IPS DF 19.7 (cell line): ENCODE measurements at regions not wholly inside any gene's neighbourhood (a gene's known extent, or its start where the extent isn't known, plus 50 kb on each side); places are given as distances from the start of the nearest gene placed in this dataset.
"Not testable (repeated sequence)": the region's sequence is repeated elsewhere in the genome, so short reads cannot be mapped to it uniquely, and the experiment has no call there.

Experiments used
- DNase-seq: peaks from one replicate; pipeline ENCODE4 v3.0.0-alpha.2; 2013; ENCODE audit warnings: low read depth, low spot score

DNA sequence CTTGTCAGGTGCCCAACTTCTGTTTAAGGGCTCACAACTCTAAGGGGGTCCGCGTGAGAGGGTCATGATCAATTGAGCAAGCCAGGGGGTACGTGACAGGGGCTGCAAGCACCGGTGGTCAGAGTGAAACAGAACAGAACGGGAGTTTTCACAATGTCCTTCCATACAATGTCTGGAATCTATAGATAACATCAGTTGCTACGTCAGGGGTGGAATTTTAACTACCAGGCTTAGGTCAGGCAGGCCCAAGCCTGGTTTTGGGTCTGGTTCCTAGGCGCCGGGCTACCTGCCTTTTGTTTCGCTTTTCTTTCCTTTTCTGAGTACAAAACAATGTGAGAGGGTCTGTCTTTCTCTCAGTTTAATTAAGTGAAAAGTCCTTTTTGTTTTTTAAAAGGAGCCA, 666.5 kb upstream of the MBL2 start:
- not testable (repeated sequence) for DNase-seq

DNA sequence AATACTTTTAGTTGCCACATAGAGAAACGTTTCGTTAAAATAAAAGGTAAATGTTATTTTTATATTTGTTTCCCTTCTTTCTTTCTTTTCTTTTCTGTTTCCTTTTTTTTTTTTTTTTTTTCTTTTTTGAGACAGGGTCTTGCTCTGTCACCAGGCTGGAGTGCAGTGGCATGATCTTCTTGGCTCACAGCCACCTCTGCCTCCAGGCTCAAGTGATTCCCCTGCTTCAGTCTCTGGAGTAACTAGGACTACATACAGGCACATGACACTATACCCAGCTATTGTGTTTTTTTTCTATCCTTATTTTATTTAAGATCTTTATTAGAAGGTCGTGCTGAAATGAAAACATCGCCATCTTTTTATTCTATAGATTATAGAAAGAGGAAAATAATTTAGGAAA, 661.8 kb upstream of the MBL2 start:
- DNase-seq: no peak

DNA sequence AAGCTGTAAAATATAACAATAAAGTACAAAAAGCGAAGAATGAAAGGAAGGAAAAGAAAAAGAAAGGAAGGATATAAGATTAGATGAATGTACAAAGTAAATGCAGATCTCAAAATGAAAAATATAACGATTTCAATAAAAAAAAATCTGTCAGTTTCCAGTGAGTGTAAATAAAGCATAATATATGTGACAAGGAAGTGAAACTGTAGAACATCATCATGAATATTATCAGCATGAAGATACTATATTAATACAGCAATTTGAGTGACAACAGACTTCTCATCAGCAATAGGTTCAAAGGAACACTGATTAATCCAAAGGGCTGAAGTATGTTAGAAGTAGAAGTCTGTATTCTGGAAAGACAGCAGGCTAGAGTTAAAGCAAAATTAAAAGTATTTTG, 659.5 kb upstream of the MBL2 start:
- no peak for DNase-seq

DNA sequence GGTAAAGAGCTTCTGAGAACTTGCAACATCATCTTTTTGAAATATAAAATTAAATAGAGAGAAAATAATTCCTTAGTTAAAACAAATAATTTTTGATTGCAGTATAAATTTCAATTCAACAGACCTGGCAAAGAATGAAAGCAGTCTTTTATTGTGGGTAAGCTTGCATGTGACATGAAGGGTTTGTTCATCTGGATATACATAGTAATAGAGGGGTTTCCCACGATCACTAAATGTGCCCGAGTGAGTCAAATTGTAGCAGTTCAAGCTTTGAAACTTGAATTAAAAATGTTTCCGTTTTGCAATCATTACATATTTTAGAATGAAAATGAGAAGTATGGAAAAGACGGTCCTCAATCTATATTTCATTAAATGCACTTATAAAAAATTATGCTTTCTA, 658.4 kb upstream of the MBL2 start:
- DNase-seq: no peak

DNA sequence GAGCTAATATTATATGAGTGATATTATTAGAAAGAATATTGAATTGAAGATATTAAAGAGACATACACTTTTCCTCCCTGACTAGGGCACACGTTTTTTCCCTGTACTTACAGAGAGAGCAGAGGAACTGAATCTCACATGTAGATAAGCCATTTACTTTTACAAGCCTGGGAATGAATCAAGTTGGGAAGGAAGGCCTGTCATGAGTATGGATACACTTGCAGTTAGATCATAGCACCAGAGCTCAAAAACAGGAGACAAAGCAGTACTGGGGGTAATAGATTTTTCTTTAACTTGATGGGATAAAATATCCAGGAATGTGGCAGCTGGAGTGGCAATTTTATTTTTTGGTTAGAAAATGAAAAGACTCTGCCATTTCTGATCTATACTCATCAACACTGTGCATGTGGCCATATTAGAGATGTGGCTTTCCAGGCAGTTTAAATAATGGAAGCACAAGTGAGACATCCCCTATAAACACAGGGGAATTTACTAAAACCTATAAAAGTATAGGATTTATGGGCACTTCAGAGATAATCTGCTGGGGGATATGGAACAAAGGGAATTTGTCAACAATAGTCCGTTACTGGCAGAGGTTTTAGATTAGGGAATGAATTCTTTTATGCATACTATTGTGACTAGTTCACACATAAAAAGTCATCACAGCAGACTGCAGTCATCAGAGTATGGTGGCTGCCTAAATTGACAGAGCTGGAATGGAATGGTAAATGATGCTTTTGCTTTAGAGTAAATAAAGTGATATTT, 657.7 kb upstream of the MBL2 start:
- no peak for DNase-seq

DNA sequence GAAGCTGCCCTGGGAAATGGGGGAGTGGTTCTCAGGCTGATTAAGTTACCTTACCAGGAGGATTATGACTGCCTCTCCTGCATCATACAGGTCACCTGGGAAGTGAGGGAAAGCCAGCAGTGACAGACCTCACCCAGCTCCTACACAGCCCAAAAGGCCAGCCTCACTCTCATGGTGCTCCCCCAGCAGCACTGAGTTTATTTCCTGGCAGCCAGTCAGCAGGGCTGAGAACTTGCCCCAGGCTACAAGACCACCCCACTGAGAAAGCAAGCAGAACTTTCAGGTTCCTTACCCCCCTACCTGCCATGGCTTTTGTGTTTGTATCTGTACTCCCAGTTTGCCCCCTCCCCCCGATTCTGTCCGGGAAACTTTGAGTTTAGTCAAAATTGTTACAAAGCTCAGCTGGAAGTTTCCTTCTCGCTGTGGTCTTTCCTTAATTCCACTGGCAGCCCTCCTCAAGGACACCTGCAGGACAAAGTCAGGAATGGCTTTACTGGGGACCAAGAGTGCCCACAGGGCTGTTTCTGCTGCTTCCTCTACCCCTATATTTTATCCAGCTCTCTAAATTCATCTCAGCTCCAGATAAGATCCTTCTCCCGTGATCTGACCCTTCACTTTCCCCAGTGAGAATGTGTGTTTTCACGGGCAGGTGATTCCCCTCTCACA, 649.8 kb upstream of the MBL2 start:
- DNase-seq: no peak

DNA sequence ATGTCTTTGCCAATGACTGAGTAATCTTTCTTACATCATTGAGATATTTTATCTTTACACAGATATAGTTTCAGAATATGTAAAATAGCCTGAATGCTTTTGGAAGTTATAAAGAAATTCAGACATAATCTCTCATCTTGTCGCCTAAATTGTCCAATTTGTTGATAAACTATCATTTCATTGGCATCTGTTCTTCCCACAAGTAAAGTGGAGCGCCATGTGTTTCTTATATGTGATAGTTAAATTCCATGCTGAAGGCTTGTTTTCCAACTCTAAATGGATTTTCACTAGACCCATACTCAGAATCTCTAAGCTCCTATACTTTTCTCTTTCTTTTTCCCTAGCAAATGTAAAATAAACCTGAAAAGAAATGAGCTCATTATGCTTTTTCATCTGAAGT, 640.1 kb upstream of the MBL2 start:
- DNase-seq: no peak

DNA sequence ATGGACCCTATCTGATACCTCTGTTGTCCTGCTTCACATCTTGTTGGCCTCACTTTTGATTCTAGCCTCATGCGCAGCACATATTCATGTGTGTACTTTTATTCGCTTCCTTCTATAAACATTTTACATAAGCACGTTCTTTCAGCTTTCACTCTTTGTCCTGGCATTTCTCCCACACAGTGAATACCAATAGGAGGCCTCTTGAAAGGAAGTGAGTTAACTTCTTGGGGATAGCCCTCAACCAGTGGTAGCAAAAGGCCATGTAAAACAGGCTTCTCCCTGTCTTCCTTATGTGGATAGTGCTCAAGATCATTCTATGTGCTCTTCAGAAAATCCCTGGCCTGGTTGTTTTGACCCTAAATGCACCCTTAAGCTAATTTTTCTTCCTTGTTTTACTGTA, 633.9 kb upstream of the MBL2 start:
- DNase-seq: no peak

DNA sequence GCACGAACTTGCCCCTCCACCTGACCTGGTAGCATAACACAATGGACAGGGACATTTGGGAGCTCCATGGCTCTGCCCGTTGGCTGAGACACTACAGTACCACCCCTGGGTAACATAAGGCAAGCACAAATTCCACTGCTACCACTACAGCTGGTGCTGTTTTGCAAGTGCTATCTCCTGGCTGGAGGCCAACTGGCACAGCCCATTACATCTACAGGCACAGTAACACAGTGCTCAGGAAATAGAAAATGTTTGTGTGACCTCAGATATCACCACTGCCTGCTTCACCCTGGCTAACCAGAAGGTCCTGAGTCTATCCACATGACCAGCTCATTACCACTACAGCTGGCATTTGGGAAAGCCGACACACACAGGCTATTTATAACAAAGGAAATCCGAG, 631.1 kb upstream of the MBL2 start:
- DNase-seq: no peak

DNA sequence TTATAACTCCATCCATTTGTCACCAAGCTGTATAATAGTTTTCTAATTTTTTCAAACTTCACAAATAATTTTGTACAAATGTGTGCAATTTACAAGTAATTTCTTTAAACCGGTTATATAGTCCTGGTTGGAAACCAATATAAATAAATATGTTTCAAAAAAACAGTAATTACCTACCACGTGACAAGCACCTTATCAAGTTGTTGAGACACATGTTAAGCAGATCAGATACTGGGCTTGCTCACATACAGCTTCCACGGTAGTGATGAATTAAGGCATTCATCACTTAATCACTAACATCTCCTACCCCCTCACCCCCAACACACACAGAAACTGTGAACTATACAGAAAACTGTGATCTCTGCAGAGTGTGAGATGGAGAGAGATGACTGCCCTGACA, 630.0 kb upstream of the MBL2 start:
- no peak for DNase-seq

DNA sequence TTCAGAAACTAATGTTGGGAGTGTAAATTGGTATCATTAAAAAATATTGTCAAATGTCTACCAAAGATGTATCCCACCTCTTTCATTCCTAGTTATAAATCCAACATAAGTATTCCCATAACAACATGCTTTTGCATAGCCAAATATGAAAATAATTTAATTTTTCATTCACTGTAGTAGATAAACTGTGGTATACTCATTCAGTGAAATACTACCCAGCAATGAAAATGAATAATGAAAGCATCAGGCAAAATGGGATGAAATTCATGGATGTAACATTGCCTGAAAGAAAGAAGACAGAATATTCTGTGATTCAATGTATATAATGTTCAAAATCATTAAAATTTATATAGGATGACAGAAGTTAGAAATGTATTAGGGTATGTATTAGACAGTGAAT, 629.0 kb upstream of the MBL2 start:
- DNase-seq: no peak

DNA sequence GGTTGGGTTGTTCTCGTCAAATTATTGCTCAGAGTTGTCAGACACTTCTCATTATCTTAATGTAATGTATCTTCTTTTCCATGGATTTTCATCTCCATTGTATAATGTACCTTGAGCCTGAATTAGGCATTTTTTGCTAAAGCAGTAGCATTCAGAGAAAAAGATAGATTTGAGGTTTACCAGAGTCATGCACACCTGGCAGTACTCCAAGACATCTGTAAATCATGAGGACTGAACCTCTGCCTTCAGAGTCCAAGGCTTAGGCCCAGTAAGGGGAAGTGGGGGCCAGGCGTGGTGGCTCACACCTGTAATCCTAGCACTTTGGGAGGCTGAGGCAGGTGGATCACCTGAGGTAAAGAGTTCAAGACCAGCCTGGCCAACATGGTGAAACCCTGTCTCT, 624.3 kb upstream of the MBL2 start:
- no peak for DNase-seq

DNA sequence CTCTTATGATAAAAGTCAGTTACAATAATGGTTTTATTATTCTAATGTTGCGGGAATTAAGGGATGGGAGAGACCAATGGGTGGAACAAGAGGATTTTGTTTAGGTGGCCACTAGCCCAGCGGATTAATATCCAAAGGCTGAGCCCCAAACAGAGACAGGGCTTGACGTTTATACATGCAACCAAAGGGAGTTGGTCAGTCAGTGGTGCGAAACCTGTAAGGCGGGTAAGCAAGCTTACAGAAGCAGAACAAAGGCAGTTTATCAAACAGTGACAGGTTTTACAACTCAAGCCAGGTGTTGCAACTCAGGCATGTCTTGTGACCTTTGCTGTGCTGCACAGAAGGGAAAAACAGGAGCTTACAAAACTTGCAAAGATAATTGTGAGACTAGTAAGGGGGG, 622.9 kb upstream of the MBL2 start:
- DNase-seq: no peak

DNA sequence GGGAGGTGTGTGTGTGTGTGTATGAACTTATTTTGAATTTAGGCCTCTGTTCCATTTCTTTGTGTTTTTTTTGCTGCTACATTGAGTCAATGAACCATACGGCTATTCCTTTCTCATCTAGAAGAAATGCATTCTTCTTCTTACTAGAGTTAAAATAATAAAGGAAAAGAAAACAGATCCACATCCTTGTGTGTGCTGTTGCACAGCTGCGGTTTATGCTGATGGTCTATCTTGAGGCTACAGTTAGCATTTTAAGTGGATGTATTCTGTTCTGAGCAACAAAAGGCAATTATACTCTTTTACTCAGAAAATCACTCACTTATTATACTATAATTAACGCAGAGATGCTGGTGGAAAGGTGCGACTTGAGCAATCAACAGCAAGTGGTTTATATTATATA, 615.0 kb upstream of the MBL2 start:
- DNase-seq: no peak

DNA sequence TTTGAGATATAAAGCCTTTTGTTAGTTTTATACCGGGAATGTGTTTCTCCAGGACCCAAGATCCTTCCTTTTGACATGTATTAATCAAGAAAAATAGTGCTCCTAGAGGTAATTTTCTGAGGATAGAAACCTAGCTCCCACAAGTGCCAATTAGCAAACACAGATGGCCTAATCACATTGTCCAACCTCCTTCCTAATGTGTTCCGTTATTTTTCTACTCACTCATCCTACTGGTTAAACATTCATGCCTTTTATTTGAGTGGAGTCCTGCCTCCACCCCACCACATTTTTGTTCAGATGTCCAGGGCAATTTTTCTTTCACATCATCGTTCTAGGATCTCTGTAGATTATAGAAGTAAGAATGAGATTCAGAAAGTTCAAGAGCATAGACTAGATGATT, 610.0 kb upstream of the MBL2 start:
- DNase-seq: no peak

DNA sequence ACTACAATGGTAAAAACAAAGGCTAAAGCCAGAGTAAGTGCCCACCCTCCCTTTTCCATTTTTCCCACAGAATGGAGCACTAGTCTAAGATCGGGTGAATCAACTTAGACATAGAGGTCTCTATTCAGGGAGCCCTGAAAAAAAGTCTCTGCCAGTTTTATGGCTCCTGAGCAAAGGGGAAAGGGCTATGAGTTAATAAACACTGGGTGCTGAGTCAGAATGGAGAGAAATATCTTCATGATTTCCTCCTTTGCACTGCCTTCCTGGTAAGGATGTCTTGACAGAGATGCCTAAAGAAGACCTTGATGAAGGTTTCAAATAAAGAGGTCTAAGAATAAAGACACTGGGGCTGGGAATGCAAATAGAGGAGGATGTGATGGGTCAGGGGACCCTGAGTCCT, 607.4 kb upstream of the MBL2 start:
- no peak for DNase-seq

DNA sequence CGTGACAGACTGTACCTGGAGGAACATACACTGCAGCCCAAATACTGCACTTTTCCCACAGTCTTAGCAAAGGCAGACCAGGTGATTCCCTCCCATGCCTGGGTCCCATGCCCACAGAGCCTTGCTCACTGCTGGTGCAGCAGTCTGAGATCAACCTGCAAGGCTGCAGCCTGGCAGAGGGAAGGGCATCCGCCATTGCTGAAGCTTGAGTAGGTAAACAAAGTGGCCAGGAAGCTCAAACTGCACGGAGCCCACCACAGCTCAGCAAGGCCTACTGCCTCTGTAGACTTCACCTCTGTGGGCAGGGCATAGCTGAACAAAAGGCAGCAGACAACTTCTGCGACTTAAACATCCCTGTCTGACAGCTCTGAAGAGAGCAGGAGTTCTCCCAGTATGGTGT, 597.8 kb upstream of the MBL2 start:
- no peak for DNase-seq

DNA sequence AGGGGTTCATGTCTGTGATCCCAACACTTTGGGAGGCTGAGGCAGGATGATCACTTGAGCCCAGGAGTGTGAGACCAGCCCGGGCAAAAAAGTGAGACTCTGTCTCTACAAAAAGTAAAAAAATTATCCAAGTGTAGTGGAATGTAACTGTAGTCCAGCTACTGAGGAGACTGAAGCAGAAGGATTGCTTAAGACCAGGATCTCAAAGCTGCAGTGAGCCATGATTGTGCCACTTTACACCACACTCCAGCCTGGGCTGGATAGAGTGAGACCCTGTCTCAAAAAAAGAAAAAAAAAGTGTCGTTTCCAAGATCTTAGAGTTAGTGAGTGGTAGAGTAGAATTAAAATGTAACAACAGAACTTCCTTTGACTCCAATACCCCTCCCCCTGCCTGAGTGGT, 589.4 kb upstream of the MBL2 start:
- DNase-seq: no peak

DNA sequence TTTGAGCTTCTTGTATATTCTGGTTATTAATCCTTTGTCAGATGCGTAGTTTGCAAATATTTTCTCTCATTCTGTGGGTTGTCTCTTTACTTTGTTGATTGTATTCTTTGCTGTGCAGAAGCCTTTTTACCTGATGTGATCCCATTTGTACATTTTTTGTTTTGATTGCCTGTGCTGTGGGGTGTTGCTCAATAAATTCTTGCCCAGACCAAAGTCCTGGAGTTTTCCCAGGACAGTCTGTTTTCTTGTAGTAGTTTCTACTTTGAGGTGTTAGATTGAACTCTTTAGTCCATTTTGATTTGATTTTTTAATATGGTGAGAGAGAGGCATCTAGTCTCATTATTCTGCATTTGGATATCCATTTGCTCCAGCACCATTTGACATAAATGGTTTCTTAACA, 588.7 kb upstream of the MBL2 start:
- no peak for DNase-seq

DNA sequence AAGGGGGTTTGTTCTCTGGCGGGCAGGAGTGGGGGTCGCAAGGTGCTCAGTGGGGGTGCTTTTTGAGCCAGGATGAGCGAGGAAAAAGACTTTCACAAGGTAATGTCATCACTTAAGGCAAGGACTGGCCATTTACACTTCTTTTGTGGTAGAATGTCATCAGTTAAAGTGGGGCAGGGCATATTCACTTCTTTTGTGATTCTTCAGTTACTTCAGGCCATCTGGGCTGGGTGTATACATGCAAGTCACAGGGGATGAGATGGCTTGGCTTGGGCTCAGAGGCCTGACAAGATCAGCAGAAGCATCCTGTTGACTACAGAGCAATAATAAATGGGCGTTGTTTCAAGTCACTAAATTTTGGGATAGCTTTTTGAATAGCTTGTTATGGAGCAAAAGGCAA, 586.4 kb upstream of the MBL2 start:
- DNase-seq: peak; percentile 80

DNA sequence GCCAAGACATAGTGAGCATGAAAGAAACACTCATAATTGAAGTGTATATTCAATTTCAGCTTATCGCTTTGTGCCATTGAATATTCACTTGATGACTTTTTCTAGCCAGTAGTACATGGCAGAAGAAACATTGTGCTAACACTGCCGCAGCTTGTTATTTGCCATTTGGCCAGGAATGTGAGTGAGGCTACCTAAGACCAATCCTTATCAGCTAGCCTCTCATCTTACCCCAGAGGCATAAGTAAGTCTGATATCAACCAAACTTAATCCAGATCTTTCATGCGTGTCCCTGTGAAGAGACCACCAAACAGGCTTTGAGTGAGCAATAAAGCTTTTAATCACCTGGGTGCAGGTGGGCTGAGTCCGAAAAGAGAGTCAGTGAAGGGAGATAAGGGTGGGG, 586.0 kb upstream of the MBL2 start:
- peak; percentile 45 for DNase-seq

DNA sequence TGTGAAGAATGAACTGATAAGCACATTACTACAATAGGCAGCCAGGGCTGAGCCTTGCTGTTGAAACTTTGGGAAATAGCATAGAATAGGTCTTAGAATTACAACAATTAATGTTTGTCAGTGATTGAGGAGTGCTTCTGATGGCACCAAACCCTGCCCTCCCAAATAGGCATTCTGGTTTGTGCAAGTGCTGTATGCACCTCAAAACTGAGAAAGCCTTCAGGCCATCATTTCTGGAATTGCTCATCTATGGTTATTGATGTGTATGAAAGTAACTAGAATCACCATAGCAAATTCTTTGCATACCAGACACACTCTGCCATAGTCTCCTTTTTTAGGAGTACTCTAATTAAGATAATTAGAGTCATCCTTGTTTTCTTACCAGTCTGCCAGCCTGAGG, 585.0 kb upstream of the MBL2 start:
- DNase-seq: no peak

DNA sequence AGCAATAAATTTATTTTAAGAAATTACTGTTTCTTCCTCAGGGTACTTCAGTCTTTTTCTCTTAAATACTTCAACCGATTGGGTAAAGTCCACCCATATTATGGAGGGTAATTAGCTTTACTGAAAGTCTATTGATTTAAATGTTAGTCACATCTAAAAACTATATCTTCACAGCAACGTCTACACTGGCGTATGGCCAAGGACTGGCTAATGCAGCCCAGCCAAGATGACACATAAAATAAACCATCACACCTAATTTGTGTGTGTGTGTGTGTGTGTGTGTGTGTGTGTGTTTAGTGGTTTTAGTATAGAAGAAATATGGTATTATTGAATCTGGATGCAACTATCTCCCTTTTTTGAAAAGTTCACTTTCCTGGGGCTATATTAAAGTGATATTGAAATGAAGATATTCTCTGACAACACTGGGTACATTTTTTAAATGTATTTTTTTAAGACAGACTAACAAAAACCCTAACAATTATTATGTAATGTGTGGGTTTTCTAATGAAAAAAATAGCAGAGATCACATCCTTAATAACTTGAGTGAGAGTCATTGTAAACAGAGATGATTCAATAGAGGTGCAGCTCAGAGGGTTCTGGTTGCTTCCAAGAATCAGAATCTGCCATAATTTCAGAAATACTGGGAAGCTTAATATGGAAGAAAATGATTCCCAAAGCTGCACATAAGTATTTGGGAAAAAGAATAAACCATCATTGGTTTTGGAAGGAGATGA, 584.2 kb upstream of the MBL2 start:
- no peak for DNase-seq
